ENCODE measurements at regions not wholly inside any gene's neighbourhood (a gene's known extent, or its start where the extent isn't known, plus 50 kb on each side); places are given as distances from the start of the nearest gene placed in this dataset.

DNA sequence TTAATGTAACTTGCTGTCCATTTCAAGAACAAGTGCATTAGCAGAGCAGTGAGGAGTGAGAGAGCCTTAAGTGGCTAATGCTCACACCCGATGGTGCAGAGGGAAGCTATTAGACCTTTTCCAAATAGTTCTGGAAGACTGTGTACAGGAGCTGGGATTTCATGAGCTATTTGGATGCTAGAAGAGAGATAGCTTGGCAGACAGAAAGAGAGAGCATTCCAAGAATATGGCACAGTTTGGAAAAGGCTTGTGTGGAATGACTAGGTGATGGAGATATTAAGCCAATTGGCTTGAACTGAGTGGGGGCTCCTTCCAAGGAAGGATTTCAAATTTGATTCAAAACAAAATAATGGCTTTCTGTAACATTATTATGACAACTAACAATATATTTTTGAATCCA is 1097.2 kb upstream of the TENM3 start:
- Histone ChIP-seq H3K4me1 (ENCODE audit: low read length) (no peaks in the 10 kb centered on the region), H3K79me2 (ENCODE audit: low read length) (no peaks in the 10 kb centered on the region), H3K4me3 (ENCODE audit: low read length) (no peak overlapping the region), H3K27me3 (replicated peaks; ENCODE audit: insufficient read depth, low read length) (no peaks in the 10 kb centered on the region), H3K27ac (ENCODE audit: low read length) (no peak overlapping the region), H3F3A (ENCODE audit: insufficient read depth, low read length) (no peaks in the 10 kb centered on the region), H3K9me2 (replicated peaks; ENCODE audit: insufficient read depth, low read length) (no peaks in the 10 kb centered on the region), H3K9ac (ENCODE audit: low read length) (no peak overlapping the region), H3K4me2 (ENCODE audit: low read depth, low read length) (no peak overlapping the region), H2AFZ (ENCODE audit: low read length) (no peak overlapping the region), H4K20me1 (ENCODE audit: insufficient read depth, low read length) (no peaks in the 10 kb centered on the region), H3K9me3 (replicated peaks; ENCODE audit: insufficient read depth, low read length) (no peaks in the 10 kb centered on the region), H3K36me3 (replicated peaks; ENCODE audit: insufficient read depth, low read length) (no peaks in the 10 kb centered on the region)
- TF ChIP-seq EZH2 (optimal IDR thresholded peaks at IDR 0.05; ENCODE audit: low read depth, low read length) (no peak), EZH2phosphoT487 (IDR thresholded peaks at IDR 0.05; ENCODE audit: low read length) (no peak), CTCF (IDR thresholded peaks at IDR 0.05; ENCODE audit: low read length) (no peak)
- no peak for DNase-seq

DNA sequence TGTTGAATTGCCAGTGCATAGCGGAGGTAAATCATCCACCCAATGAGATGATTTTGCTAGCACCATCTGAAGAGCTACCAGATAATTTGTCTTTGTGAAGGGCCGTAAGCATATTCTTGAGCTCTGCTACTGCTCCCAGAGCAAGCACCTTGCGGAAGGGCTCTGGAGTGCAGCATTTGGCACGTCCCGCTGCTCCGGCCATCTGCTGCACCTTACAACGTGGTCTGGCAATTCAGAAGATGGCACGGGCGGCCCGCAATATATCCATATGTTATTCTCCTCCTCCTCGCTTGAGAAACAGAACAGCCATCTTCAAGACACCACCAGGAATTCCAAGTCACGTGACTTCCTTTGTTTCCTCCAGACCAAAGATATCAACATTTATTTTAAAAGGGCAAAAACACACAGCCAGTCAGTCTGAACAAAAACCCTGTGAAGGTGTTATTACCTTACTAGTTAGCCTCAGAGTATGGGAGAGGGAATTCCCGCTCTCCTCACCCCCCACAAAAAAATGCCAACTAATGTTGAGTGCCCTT is 1095.7 kb upstream of the TENM3 start:
- H3K9me3 ChIP-seq (replicated peaks; ENCODE audit: insufficient read depth, low read length), result no peaks in the 10 kb centered on the region
- no peaks in the 10 kb centered on the region for H3K4me1 ChIP-seq (ENCODE audit: low read length)
- TF ChIP-seq EZH2 (optimal IDR thresholded peaks at IDR 0.05; ENCODE audit: low read depth, low read length) (no peak), EZH2phosphoT487 (IDR thresholded peaks at IDR 0.05; ENCODE audit: low read length) (no peak), CTCF (IDR thresholded peaks at IDR 0.05; ENCODE audit: low read length) (no peak)
- no peaks in the 10 kb centered on the region for H3K79me2 ChIP-seq (ENCODE audit: low read length)
- H4K20me1 ChIP-seq (ENCODE audit: insufficient read depth, low read length), result no peaks in the 10 kb centered on the region
- no peak overlapping the region for H3K9ac ChIP-seq (ENCODE audit: low read length)
- no peak overlapping the region for H2AFZ ChIP-seq (ENCODE audit: low read length)
- H3K27ac ChIP-seq (ENCODE audit: low read length), result no peak overlapping the region
- no peak overlapping the region for H3K4me2 ChIP-seq (ENCODE audit: low read depth, low read length)
- no peak overlapping the region for H3K4me3 ChIP-seq (ENCODE audit: low read length)
- no peaks in the 10 kb centered on the region for H3K36me3 ChIP-seq (replicated peaks; ENCODE audit: insufficient read depth, low read length)
- H3K27me3 ChIP-seq (replicated peaks; ENCODE audit: insufficient read depth, low read length), result no peaks in the 10 kb centered on the region
- DNase-seq, result no peak
- no peaks in the 10 kb centered on the region for H3F3A ChIP-seq (ENCODE audit: insufficient read depth, low read length)
- no peaks in the 10 kb centered on the region for H3K9me2 ChIP-seq (replicated peaks; ENCODE audit: insufficient read depth, low read length)

- Histone ChIP-seq H3K4me2 (ENCODE audit: low read depth, low read length) (no peak overlapping the region), H3K27me3 (replicated peaks; ENCODE audit: insufficient read depth, low read length) (no peaks in the 10 kb centered on the region), H2AFZ (ENCODE audit: low read length) (no peak overlapping the region), H3K9ac (ENCODE audit: low read length) (no peak overlapping the region), H3K79me2 (ENCODE audit: low read length) (no peaks in the 10 kb centered on the region), H3K9me2 (replicated peaks; ENCODE audit: insufficient read depth, low read length) (no peaks in the 10 kb centered on the region), H3K36me3 (replicated peaks; ENCODE audit: insufficient read depth, low read length) (no peaks in the 10 kb centered on the region), H4K20me1 (ENCODE audit: insufficient read depth, low read length) (no peaks in the 10 kb centered on the region), H3K4me3 (ENCODE audit: low read length) (no peak overlapping the region), H3K27ac (ENCODE audit: low read length) (no peak overlapping the region), H3K9me3 (replicated peaks; ENCODE audit: insufficient read depth, low read length) (no peaks in the 10 kb centered on the region), H3F3A (ENCODE audit: insufficient read depth, low read length) (no peaks in the 10 kb centered on the region), H3K4me1 (ENCODE audit: low read length) (no peaks in the 10 kb centered on the region)
- DNase-seq, result no peak
- TF ChIP-seq CTCF (IDR thresholded peaks at IDR 0.05; ENCODE audit: low read length) (no peak), EZH2phosphoT487 (IDR thresholded peaks at IDR 0.05; ENCODE audit: low read length) (no peak), EZH2 (optimal IDR thresholded peaks at IDR 0.05; ENCODE audit: low read depth, low read length) (no peak)
Measured at GRCh38 chr4:181148470-181148869, 1094.7 kb upstream of the TENM3 start.

Data from MM.1S (cell line).